HG03442 (cell line): ENCODE measurements at regions not wholly inside any gene's neighbourhood (a gene's known extent, or its start where the extent isn't known, plus 50 kb on each side); places are given as distances from the start of the nearest gene placed in this dataset.
"Not testable (repeated sequence)": the region's sequence is repeated elsewhere in the genome, so short reads cannot be mapped to it uniquely, and the experiment has no call there.

Experiments
- ATAC-seq: cut with Tn5 transposase; IDR thresholded peaks from one replicate; pipeline ENCODE4 v1.9.1; 2021; ENCODE audit warnings: mild to moderate bottlenecking, moderate library complexity; ENCODE audit not compliant: unreplicated experiment

- ATAC-seq = no peak
Measured at GRCh38 chr18:66300141-66300540, 303.7 kb downstream of the CDH19 start.

- no peak for ATAC-seq
Measured at GRCh38 chr18:66280470-66280869, 323.4 kb downstream of the CDH19 start.

- no peak for ATAC-seq
Measured at GRCh38 chr18:66271962-66272361, 331.9 kb downstream of the CDH19 start.

- no peak for ATAC-seq
Measured at GRCh38 chr18:66264130-66264529, 339.8 kb downstream of the CDH19 start.

GRCh38 chr18:66254121-66254520, 349.8 kb downstream of the CDH19 start:
- no peak for ATAC-seq

- ATAC-seq = no peak
Measured at GRCh38 chr18:66252703-66253102, 351.2 kb downstream of the CDH19 start.

- ATAC-seq = no peak
Measured at GRCh38 chr18:66235206-66235605, 368.7 kb downstream of the CDH19 start.

- ATAC-seq = no peak
Measured at GRCh38 chr18:66226782-66227181, 377.1 kb downstream of the CDH19 start.

- not testable (repeated sequence) for ATAC-seq
Measured at GRCh38 chr18:66223317-66223716, 380.6 kb downstream of the CDH19 start.

- no peak for ATAC-seq
Measured at GRCh38 chr18:66222174-66222573, 381.7 kb downstream of the CDH19 start.

GRCh38 chr18:66219817-66220216, 384.1 kb downstream of the CDH19 start:
- ATAC-seq = no peak

GRCh38 chr18:66211749-66212148, 392.1 kb downstream of the CDH19 start:
- no peak for ATAC-seq

- ATAC-seq = no peak
Measured at GRCh38 chr18:66210875-66211274, 393.0 kb downstream of the CDH19 start.

GRCh38 chr18:66209656-66210055, 394.2 kb downstream of the CDH19 start:
- ATAC-seq = no peak

- ATAC-seq = peak; percentile 47
Measured at GRCh38 chr18:66196805-66197204, 407.1 kb downstream of the CDH19 start.

GRCh38 chr18:66193938-66194337, 410.0 kb downstream of the CDH19 start:
- ATAC-seq = no peak

GRCh38 chr18:66193394-66193793, 410.5 kb downstream of the CDH19 start:
- ATAC-seq = no peak

- no peak for ATAC-seq
Measured at GRCh38 chr18:66168685-66169235, 417.9 kb downstream of the CDH7 start.

GRCh38 chr18:66167829-66168684, 417.2 kb downstream of the CDH7 start:
- no peak for ATAC-seq

- no peak for ATAC-seq
Measured at GRCh38 chr18:66160007-66160406, 409.2 kb downstream of the CDH7 start.

GRCh38 chr18:66159451-66159850, 408.6 kb downstream of the CDH7 start:
- ATAC-seq = no peak

GRCh38 chr18:66156946-66157687, 406.3 kb downstream of the CDH7 start:
- ATAC-seq = no peak
